Liver (tissue), 8 donors: ENCODE measurements at regions not wholly inside any gene's neighbourhood (a gene's known extent, or its start where the extent isn't known, plus 50 kb on each side); places are given as distances from the start of the nearest gene placed in this dataset.

Experiments
- DNase-seq: peaks from one replicate; pipeline ENCODE4 v3.0.0-alpha.2; 2017; ENCODE audit warnings: low spot score
- H3K27ac ChIP-seq, 2 donors: one replicate each; pipeline ENCODE4 v1.7.0; 2013; ENCODE audit warnings: inconsistent platforms in 2 of 2, low read length in 2 of 2, control low read depth in 1 of 2, low read depth in 1 of 2, mild to moderate bottlenecking in 1 of 2
- H3K27me3 ChIP-seq, 4 donors: one replicate each; pipeline versions ENCODE4 v1.6.1 to v1.7.0; 2013; ENCODE audit warnings: low read length in 3 of 4, inconsistent platforms in 1 of 4, mild to moderate bottlenecking in 1 of 4, moderate library complexity in 1 of 4; ENCODE audit not compliant: control insufficient read depth in 4 of 4, insufficient read depth in 4 of 4
- H3K36me3 ChIP-seq, 4 donors: one replicate each; pipeline versions ENCODE4 v1.6.1 to v1.7.0; 2013; ENCODE audit warnings: low read length in 3 of 4, mild to moderate bottlenecking in 3 of 4, low read depth in 1 of 4, moderate library complexity in 1 of 4; ENCODE audit not compliant: control insufficient read depth in 4 of 4, insufficient read depth in 3 of 4
- H3K4me1 ChIP-seq, 4 donors: one replicate each; pipeline versions ENCODE4 v1.6.1 to v1.7.0; 2013; ENCODE audit warnings: low read length in 3 of 4, mild to moderate bottlenecking in 3 of 4, moderate library complexity in 1 of 4; ENCODE audit not compliant: control insufficient read depth in 4 of 4, insufficient read depth in 4 of 4
- H3K4me3 ChIP-seq, 3 donors: one replicate each; pipeline versions ENCODE4 v1.6.1 to v1.7.0; 2013; ENCODE audit warnings: low read length in 3 of 3, control low read depth in 1 of 3, low read depth in 1 of 3, mild to moderate bottlenecking in 1 of 3
- H3K9ac ChIP-seq, 2 donors: one replicate each; pipeline ENCODE4 v1.7.0; 2013; ENCODE audit warnings: low read length in 2 of 2, mild to moderate bottlenecking in 2 of 2, moderate library complexity in 2 of 2, control low read depth in 1 of 2, low read depth in 1 of 2
- H3K9me3 ChIP-seq, 4 donors: one replicate each; pipeline versions ENCODE4 v1.6.1 to v1.7.0; 2013; ENCODE audit warnings: low read length in 3 of 4; ENCODE audit not compliant: control insufficient read depth in 4 of 4
- ATF3 ChIP-seq: IDR thresholded peaks from 2 replicates; pipeline ENCODE4 v1.6.1; 2016; ENCODE audit warnings: antibody characterized with exemption
- CTCF ChIP-seq: fragments of 150-350 bp; IDR thresholded peaks from 2 replicates; pipeline ENCODE4 v1.5.1; 2017; ENCODE audit warnings: improper control_type of control experiment, low read depth, low read length; ENCODE audit not compliant: missing input control
- EGR1 ChIP-seq, 2 donors: IDR thresholded peaks; 2 replicates each; pipeline ENCODE4 v1.6.1; 2016 to 2018; ENCODE audit warnings: antibody characterized with exemption in 2 of 2, low read depth in 2 of 2
- FOXA1 ChIP-seq: IDR thresholded peaks from 2 replicates; pipeline ENCODE4 v1.6.1; 2016; ENCODE audit warnings: antibody characterized with exemption
- FOXA2 ChIP-seq: IDR thresholded peaks from 2 replicates; pipeline ENCODE4 v1.6.1; 2016; ENCODE audit warnings: antibody characterized with exemption
- GABPA ChIP-seq, 2 donors: IDR thresholded peaks in 1 of 2; conservative IDR thresholded peaks in 1 of 2; 2 replicates each; pipeline ENCODE4 v1.6.1; 2016; ENCODE audit warnings: antibody characterized with exemption in 2 of 2, mild to moderate bottlenecking in 1 of 2, moderate library complexity in 1 of 2
- HNF4A ChIP-seq, 2 donors: conservative IDR thresholded peaks; 2 replicates each; pipeline ENCODE4 v1.6.1; 2016; ENCODE audit warnings: antibody characterized with exemption in 2 of 2, mild to moderate bottlenecking in 2 of 2
- HNF4G ChIP-seq: IDR thresholded peaks from 2 replicates; pipeline ENCODE4 v1.6.1; 2016; ENCODE audit warnings: antibody characterized with exemption
- JUND ChIP-seq, 2 donors: IDR thresholded peaks; 2 replicates each; pipeline ENCODE4 v1.6.1; 2016; ENCODE audit warnings: antibody characterized with exemption in 2 of 2
- NR2F2 ChIP-seq: IDR thresholded peaks from 2 replicates; pipeline ENCODE4 v1.6.1; 2016; ENCODE audit warnings: antibody characterized with exemption
- RAD21 ChIP-seq, 2 donors: IDR thresholded peaks; 2 replicates each; pipeline ENCODE4 v1.6.1; 2016; ENCODE audit warnings: antibody characterized with exemption in 2 of 2, mild to moderate bottlenecking in 2 of 2
- REST ChIP-seq: IDR thresholded peaks from 2 replicates; pipeline ENCODE4 v1.6.1; 2016; ENCODE audit warnings: antibody characterized with exemption, mild to moderate bottlenecking
- RXRA ChIP-seq, 2 donors: IDR thresholded peaks; 2 replicates each; pipeline ENCODE4 v1.6.1; 2017 to 2018; ENCODE audit warnings: antibody characterized with exemption in 2 of 2, mild to moderate bottlenecking in 1 of 2
- SP1 ChIP-seq: IDR thresholded peaks from 2 replicates; pipeline ENCODE4 v1.6.1; 2018; ENCODE audit warnings: antibody characterized with exemption, mild to moderate bottlenecking
- TAF1 ChIP-seq: conservative IDR thresholded peaks from 2 replicates; pipeline ENCODE4 v1.6.1; 2016; ENCODE audit warnings: antibody characterized with exemption, mild to moderate bottlenecking
- YY1 ChIP-seq: IDR thresholded peaks from 2 replicates; pipeline ENCODE4 v1.6.1; 2016; ENCODE audit warnings: antibody characterized with exemption, mild to moderate bottlenecking
- WGBS: extraction: QIAGEN DNeasy Blood & Tissue Kit; methylation state at CpG from one replicate; pipeline ENCODE4 v1.1.7; 2013; 5-methylcytosine and 5-hydroxymethylcytosine counted together
- donor health status: healthy.
- donor health status: healthy.
- donor health status: healthy.
- donor health status: healthy.
- donor health status: healthy.

- H3K9ac ChIP-seq: no peak overlapping the region
- DNase-seq: no peak
- WGBS: 50% methylated on average over 2 of the region's 2 CpGs
Observed at GRCh38 chr5:54904425-54904824, 81.0 kb downstream of the ESM1 start.

GRCh38 chr5:54902791-54903473 is 82.5 kb downstream of the ESM1 start:
- no peaks in the 10 kb centered on the region for H3K9me3 ChIP-seq
- H3K4me1 ChIP-seq: no peaks in the 10 kb centered on the region
- H3K36me3 ChIP-seq: no peaks in the 10 kb centered on the region
- H3K9ac ChIP-seq: no peak overlapping the region
- no peak for DNase-seq
- no peak overlapping the region for H3K4me3 ChIP-seq
- 76% methylated on average over 2 of the region's 2 CpGs for WGBS
- no peak overlapping the region for H3K27ac ChIP-seq
- no peaks in the 10 kb centered on the region for H3K27me3 ChIP-seq
- no peak for TF ChIP-seq RXRA (IDR thresholded peaks at IDR 0.05)
- no peak for TF ChIP-seq REST
- TF ChIP-seq SP1: no peak
- TF ChIP-seq TAF1: no peak
- no peak for TF ChIP-seq NR2F2
- no peak for TF ChIP-seq JUND (IDR thresholded peaks at IDR 0.05)

More at GRCh38 chr5:54904425-54904824, 81.0 kb downstream of the ESM1 start:
- TF ChIP-seq SP1: no peak
- peak in 1 of 2 donors; percentile 56 for TF ChIP-seq RAD21 (IDR thresholded peaks at IDR 0.05)
- no peak for TF ChIP-seq GABPA (IDR thresholded peaks at IDR 0.05 in 1 of 2, conservative IDR thresholded peaks at IDR 0.05 in 1 of 2)
- TF ChIP-seq JUND (IDR thresholded peaks at IDR 0.05): no peak
- TF ChIP-seq CTCF: peak; percentile 13
- peaks cover 0 to 3% (median 0%) of the 10 kb centered on the region in 4 donors for H3K27me3 ChIP-seq
- no peaks in the 10 kb centered on the region for H3K9me3 ChIP-seq
- H3K4me1 ChIP-seq: no peaks in the 10 kb centered on the region
- no peak overlapping the region for H3K27ac ChIP-seq
- H3K36me3 ChIP-seq: no peaks in the 10 kb centered on the region
- no peak overlapping the region for H3K4me3 ChIP-seq

- peaks cover 0 to 3% (median 0%) of the 10 kb centered on the region in 4 donors for H3K27me3 ChIP-seq
- TF ChIP-seq FOXA1 (no peak), REST (no peak), FOXA2 (no peak), ATF3 (no peak), EGR1 (IDR thresholded peaks at IDR 0.05; ENCODE audit: low read depth in 2 of 2) (no peak), NR2F2 (no peak), RAD21 (IDR thresholded peaks at IDR 0.05) (no peak), JUND (IDR thresholded peaks at IDR 0.05) (no peak), RXRA (IDR thresholded peaks at IDR 0.05) (no peak), HNF4A (conservative IDR thresholded peaks at IDR 0.05) (no peak), SP1 (no peak), YY1 (no peak), HNF4G (no peak), GABPA (IDR thresholded peaks at IDR 0.05 in 1 of 2, conservative IDR thresholded peaks at IDR 0.05 in 1 of 2) (no peak), TAF1 (no peak)
Observed at GRCh38 chr5:54900984-54901725, 84.2 kb downstream of the ESM1 start.

More at GRCh38 chr5:54900984-54901725, 84.2 kb downstream of the ESM1 start:
- H3K4me1 ChIP-seq: no peaks in the 10 kb centered on the region
- 71% methylated on average over 13 of the region's 13 CpGs for WGBS
- no peaks in the 10 kb centered on the region for H3K9me3 ChIP-seq
- H3K9ac ChIP-seq: no peak overlapping the region
- no peaks in the 10 kb centered on the region for H3K36me3 ChIP-seq
- H3K27ac ChIP-seq: no peak overlapping the region
- H3K4me3 ChIP-seq: no peak overlapping the region
- no peak for DNase-seq
